Ovary (tissue), 7 donors: ENCODE measurements at regions not wholly inside any gene's neighbourhood (a gene's known extent, or its start where the extent isn't known, plus 50 kb on each side); places are given as distances from the start of the nearest gene placed in this dataset.

ENCODE experiments used
- DNase-seq, 5 donors: peaks; one replicate each; pipeline ENCODE4 v3.0.0-alpha.2; 2019 to 2020
- H3K27ac ChIP-seq, 2 donors: fragments of 200-600 bp; one replicate each; pipeline versions ENCODE4 v1.5.1 to v1.8.0; 2019 to 2022
- H3K27me3 ChIP-seq: fragments of 200-600 bp; one replicate; pipeline ENCODE4 v1.8.0; 2022
- H3K36me3 ChIP-seq: fragments of 200-600 bp; sonication (generic); one replicate; pipeline ENCODE4 v1.5.1; 2019
- H3K4me1 ChIP-seq: one replicate; pipeline ENCODE4 v1.8.1; 2013; ENCODE audit warnings: mild to moderate bottlenecking, moderate library complexity; ENCODE audit not compliant: insufficient read depth
- H3K4me3 ChIP-seq: fragments of 200-600 bp; sonication (generic); one replicate; pipeline ENCODE4 v1.5.1; 2017
- H3K9me3 ChIP-seq, 2 donors: fragments of 200-600 bp in 1 of 2; sonication (generic) in 1 of 2; one replicate each; pipeline versions ENCODE4 v1.5.1 to v1.8.1; 2013 to 2019; ENCODE audit warnings: mild to moderate bottlenecking in 1 of 2, moderate library complexity in 1 of 2
- CTCF ChIP-seq, 3 donors: fragments of 450-650 bp in 2 of 3; fragments of 200-600 bp in 1 of 3; IDR thresholded peaks; one replicate each; pipeline versions ENCODE4 v1.5.1 to v1.8.0; 2016 to 2022; ENCODE audit warnings: antibody characterized with exemption in 3 of 3, mild to moderate bottlenecking in 1 of 3
- EP300 ChIP-seq: sonication (generic); formaldehyde crosslinking; IDR thresholded peaks from one replicate; pipeline ENCODE4 v1.6.1; 2017; ENCODE audit warnings: antibody characterized with exemption
- POLR2A ChIP-seq: fragments of 450-650 bp; IDR thresholded peaks from one replicate; pipeline ENCODE4 v1.6.1; 2017; ENCODE audit warnings: antibody characterized with exemption, mild to moderate bottlenecking, moderate library complexity
- WGBS, 3 donors: extraction: QIAGEN DNeasy Blood & Tissue Kit in 1 of 3; methylation state at CpG; one replicate each; pipeline versions ENCODE4 v1.1.5 to v1.1.7; 2013 to 2017; 5-methylcytosine and 5-hydroxymethylcytosine counted together
- intact Hi-C, 4 donors: fragments of 100-400 bp; cut with DNase I; formaldehyde crosslinking; loops; one replicate each; pipeline versions ENCODE4 v1.11.0 to v1.15.1; 2022 to 2023
- donor health status: DM: no; HTN: no; CAD: no; lungs with moderate emphysema.
- donor health status: DM: no; HTN: no; CAD: no.
- donor health status: Bipolar disorder and iron deficiency.
- donor health status: DM: no; HTN: no; CAD: no.
- donor health status: DM: yes; HTN: yes; CAD: no.

- intact Hi-C loops, result no loop called here
- no peak overlapping the region for H3K27ac ChIP-seq
These were observed 237.4 kb downstream of the OTUD1 start for GRCh38 chr10:23676296-23676695.

DNA sequence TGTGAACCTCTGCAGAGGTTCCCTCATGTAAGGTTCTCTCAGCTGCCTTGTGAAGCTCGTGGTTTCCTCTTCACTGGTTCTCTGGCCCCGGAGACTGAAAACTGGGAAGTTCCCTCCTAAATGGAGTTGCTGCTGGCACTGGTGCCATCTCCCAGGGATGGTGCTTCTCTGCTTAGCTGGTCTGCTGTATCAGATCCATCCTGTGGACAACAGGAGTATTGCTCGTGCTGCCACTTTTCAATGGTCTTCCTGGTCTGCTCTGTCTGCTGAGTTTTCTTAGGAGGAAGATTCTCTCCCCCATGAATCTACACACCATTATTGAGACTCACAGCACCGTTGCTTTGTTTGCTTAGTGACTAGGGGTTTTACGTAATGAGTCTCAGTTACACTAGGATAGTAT lies 247.8 kb downstream of the OTUD1 start:
- 70 to 80% (median 76%) methylated on average over 5 of the region's 5 CpGs for WGBS, 3 donors
- TF ChIP-seq CTCF (IDR thresholded peaks at IDR 0.05) (no peak), POLR2A (no peak), EP300 (no peak)

More at GRCh38 chr10:23676296-23676695, 237.4 kb downstream of the OTUD1 start:
- Histone ChIP-seq H3K4me3 (no peak overlapping the region), H3K27me3 (no peaks in the 10 kb centered on the region), H3K9me3 (no peaks in the 10 kb centered on the region), H3K36me3 (no peaks in the 10 kb centered on the region), H3K4me1 (no peaks in the 10 kb centered on the region)
- DNase-seq, result no peak
- WGBS, 3 donors, result 78 to 86% (median 81%) methylated on average over 2 of the region's 2 CpGs
- TF ChIP-seq CTCF (IDR thresholded peaks at IDR 0.05) (no peak), EP300 (no peak), POLR2A (no peak)

DNA sequence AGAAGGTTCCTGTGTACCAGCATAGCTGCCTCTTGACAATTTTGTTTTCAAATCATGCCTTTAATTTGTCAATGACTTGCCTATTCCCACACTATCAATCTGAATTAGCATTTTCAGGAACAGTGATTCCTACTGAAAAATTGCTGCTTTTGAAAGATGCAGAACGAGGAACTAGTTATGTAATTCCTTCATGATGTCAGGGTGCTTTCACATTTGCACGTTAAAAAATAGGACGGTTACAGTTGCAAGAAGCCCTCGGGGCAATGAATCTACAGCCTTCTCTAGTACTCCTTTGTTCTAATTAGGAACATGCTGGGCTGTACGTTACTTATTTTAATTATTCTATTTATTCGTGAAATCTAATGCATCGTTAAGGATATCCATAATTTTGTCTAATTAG lies 253.9 kb downstream of the OTUD1 start:
- no peak for TF ChIP-seq CTCF (IDR thresholded peaks at IDR 0.05)
- TF ChIP-seq EP300, result no peak
- Histone ChIP-seq H3K27ac (no peak overlapping the region), H3K27me3 (no peaks in the 10 kb centered on the region), H3K36me3 (no peaks in the 10 kb centered on the region), H3K4me3 (no peak overlapping the region), H3K4me1 (no peaks in the 10 kb centered on the region), H3K9me3 (no peaks in the 10 kb centered on the region)
- 30 to 47% (median 42%) methylated on average over 7 of the region's 7 CpGs for WGBS, 3 donors
- DNase-seq, result no peak
- intact Hi-C loops, result no loop called here

More for the DNA sequence above, 247.8 kb downstream of the OTUD1 start:
- no peaks in the 10 kb centered on the region for H3K36me3 ChIP-seq
- DNase-seq, result no peak
- intact Hi-C loops, result no loop called here
- no peak overlapping the region for H3K27ac ChIP-seq
- no peaks in the 10 kb centered on the region for H3K4me1 ChIP-seq
- no peak overlapping the region for H3K4me3 ChIP-seq
- no peaks in the 10 kb centered on the region for H3K9me3 ChIP-seq
- H3K27me3 ChIP-seq, result no peaks in the 10 kb centered on the region

DNA sequence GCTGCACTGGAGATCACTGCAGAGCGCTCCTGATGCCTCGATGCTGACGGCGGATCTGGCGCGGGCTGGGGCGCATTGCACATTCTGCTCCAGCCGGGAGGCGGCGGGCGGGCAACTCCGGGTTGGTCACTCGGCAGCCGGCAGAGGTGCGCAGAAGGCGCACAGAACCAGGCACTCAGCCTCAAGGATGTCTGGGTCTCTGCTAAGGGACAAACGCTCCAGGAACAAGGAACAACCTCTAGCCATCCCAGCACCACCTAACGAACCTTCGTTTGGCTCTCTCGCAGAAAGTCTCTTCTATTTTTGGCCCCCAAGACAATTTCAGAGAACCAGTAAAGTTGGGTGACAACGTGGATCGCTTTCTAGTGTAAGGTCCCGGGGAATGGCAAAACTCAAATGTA lies 254.6 kb downstream of the OTUD1 start:
- intact Hi-C loops, result no loop called here
- TF ChIP-seq CTCF (IDR thresholded peaks at IDR 0.05), result no peak
- TF ChIP-seq EP300, result no peak
- no peak for TF ChIP-seq POLR2A
- H3K36me3 ChIP-seq, result no peaks in the 10 kb centered on the region
- no peaks in the 10 kb centered on the region for H3K9me3 ChIP-seq
- H3K27me3 ChIP-seq, result no peaks in the 10 kb centered on the region
- no peaks in the 10 kb centered on the region for H3K4me1 ChIP-seq
- no peak overlapping the region for H3K4me3 ChIP-seq
- 1 to 2% (median 2%) methylated on average over 23 of the region's 23 CpGs for WGBS, 3 donors
- DNase-seq, result no peak
- no peak overlapping the region for H3K27ac ChIP-seq

GRCh38 chr10:23693925-23694324 lies 255.1 kb downstream of the OTUD1 start:
- H3K4me3 ChIP-seq, result no peak overlapping the region

More at GRCh38 chr10:23693925-23694324, 255.1 kb downstream of the OTUD1 start:
- DNase-seq, result no peak
- intact Hi-C loops, result no loop called here
- no peaks in the 10 kb centered on the region for H3K36me3 ChIP-seq
- WGBS, 3 donors, result 0 to 1% (median 1%) methylated on average over 18 of the region's 18 CpGs
- H3K27ac ChIP-seq, result no peak overlapping the region
- no peaks in the 10 kb centered on the region for H3K9me3 ChIP-seq
- no peak for TF ChIP-seq POLR2A
- TF ChIP-seq CTCF (IDR thresholded peaks at IDR 0.05), result no peak
- no peak for TF ChIP-seq EP300
- no peaks in the 10 kb centered on the region for H3K27me3 ChIP-seq
- H3K4me1 ChIP-seq, result no peaks in the 10 kb centered on the region
